ENCODE measurements at regions not wholly inside any gene's neighbourhood (a gene's known extent, or its start where the extent isn't known, plus 50 kb on each side); places are given as distances from the start of the nearest gene placed in this dataset.

DNA sequence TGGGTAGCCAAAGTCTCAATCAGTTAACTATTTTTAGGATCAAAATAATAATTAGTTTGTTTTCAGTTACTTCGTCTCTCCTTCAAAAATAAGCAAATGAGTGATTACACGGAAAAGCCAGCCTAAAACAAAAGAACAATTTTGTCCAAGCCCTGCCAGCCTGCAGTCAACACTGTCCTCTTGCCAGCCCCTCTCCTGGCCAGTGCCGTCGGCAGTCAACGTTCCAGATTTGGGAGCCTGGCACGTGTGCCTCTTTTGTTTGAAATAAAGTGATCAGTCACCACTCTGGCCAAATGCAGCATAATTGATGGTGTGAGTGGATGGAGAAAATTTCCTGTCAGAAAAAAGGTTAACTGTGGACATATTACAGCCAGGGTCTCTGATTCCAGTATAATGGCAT, 260.6 kb upstream of the SKOR2 start:
- TF ChIP-seq, protein P1, sequence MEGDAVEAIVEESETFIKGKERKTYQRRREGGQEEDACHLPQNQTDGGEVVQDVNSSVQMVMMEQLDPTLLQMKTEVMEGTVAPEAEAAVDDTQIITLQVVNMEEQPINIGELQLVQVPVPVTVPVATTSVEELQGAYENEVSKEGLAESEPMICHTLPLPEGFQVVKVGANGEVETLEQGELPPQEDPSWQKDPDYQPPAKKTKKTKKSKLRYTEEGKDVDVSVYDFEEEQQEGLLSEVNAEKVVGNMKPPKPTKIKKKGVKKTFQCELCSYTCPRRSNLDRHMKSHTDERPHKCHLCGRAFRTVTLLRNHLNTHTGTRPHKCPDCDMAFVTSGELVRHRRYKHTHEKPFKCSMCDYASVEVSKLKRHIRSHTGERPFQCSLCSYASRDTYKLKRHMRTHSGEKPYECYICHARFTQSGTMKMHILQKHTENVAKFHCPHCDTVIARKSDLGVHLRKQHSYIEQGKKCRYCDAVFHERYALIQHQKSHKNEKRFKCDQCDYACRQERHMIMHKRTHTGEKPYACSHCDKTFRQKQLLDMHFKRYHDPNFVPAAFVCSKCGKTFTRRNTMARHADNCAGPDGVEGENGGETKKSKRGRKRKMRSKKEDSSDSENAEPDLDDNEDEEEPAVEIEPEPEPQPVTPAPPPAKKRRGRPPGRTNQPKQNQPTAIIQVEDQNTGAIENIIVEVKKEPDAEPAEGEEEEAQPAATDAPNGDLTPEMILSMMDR (IDR thresholded peaks at IDR 0.05) = no peak
- no peak for TF ChIP-seq ZFX (IDR thresholded peaks at IDR 0.05; ENCODE audit: borderline replicate concordance)
